WTC11 (cell line): ENCODE measurements at regions not wholly inside any gene's neighbourhood (a gene's known extent, or its start where the extent isn't known, plus 50 kb on each side); places are given as distances from the start of the nearest gene placed in this dataset.

Experiments
- ATAC-seq: fragments of 200-7000 bp; cut with Tn5 transposase; 2 replicates; pipeline ENCODE4 v1.10.0; 2021; ENCODE audit warnings: mild to moderate bottlenecking, moderate library complexity
- CTCF ChIA-PET: fragments of 300-600 bp; sonication (Branson Sonifier 250); formaldehyde crosslinking; loops from one replicate; lab custom pipeline; 2021; ENCODE audit warnings: antibody characterized with exemption; lab: Charles Lee
- POLR2A ChIA-PET: fragments of 350-600 bp; sonication (Branson Sonifier 250); formaldehyde crosslinking; loops from one replicate; lab custom pipeline; 2021; ENCODE audit warnings: antibody characterized with exemption; lab: Charles Lee
- DNase-seq: peaks from one replicate; pipeline ENCODE4 v3.0.0; 2021; ENCODE audit warnings: low spot score
- H3K27ac Mint-ChIP-seq: 2 replicates; pipeline ENCODE4 v1.8.0; 2021; ENCODE audit warnings: mixed read lengths
- H3K27me3 Mint-ChIP-seq: 2 replicates; pipeline ENCODE4 v1.8.0; 2021; ENCODE audit warnings: low read depth, mild to moderate bottlenecking, moderate library complexity, mixed read lengths
- H3K36me3 Mint-ChIP-seq: 2 replicates; pipeline ENCODE4 v1.8.0; 2021; ENCODE audit warnings: mixed read lengths
- H3K4me1 Mint-ChIP-seq: 2 replicates; pipeline ENCODE4 v1.8.0; 2022; ENCODE audit warnings: mixed read lengths
- H3K4me3 Mint-ChIP-seq: 2 replicates; pipeline ENCODE4 v1.8.0; 2021; ENCODE audit warnings: mild to moderate bottlenecking, moderate library complexity, mixed read lengths
- H3K9me3 Mint-ChIP-seq: 2 replicates; pipeline ENCODE4 v1.8.0; 2021; ENCODE audit warnings: mixed read lengths
- CREB1 ChIP-seq: sonication (generic); formaldehyde crosslinking; IDR thresholded peaks from 2 replicates; pipeline ENCODE4 v1.8.0; 2023; ENCODE audit warnings: mild to moderate bottlenecking, missing genetic modification reagents
- CREM ChIP-seq: sonication (generic); formaldehyde crosslinking; IDR thresholded peaks from 2 replicates; pipeline ENCODE4 v1.8.1; 2022; ENCODE audit warnings: mild to moderate bottlenecking, missing genetic modification reagents, moderate library complexity
- E2F5 ChIP-seq: sonication (generic); formaldehyde crosslinking; IDR thresholded peaks from 2 replicates; pipeline ENCODE4 v1.8.1; 2022; ENCODE audit warnings: mild to moderate bottlenecking, moderate library complexity, missing genetic modification reagents
- ELF4 ChIP-seq: sonication (generic); formaldehyde crosslinking; IDR thresholded peaks from 2 replicates; pipeline ENCODE4 v1.8.1; 2022; ENCODE audit warnings: low read depth, mild to moderate bottlenecking, moderate library complexity, missing genetic modification reagents
- FOXJ3 ChIP-seq: sonication (generic); formaldehyde crosslinking; IDR thresholded peaks from 2 replicates; pipeline ENCODE4 v1.9.0; 2021; ENCODE audit warnings: missing genetic modification reagents, mild to moderate bottlenecking, borderline replicate concordance
- GTF2I ChIP-seq: fragments of 250-450 bp; sonication (Bioruptor Pico); conservative IDR thresholded peaks from 2 replicates; pipeline ENCODE4 v1.4.0; 2021; ENCODE audit warnings: mild to moderate bottlenecking
- HMGA2 ChIP-seq: fragments of 250-450 bp; sonication (Bioruptor Pico); IDR thresholded peaks from 2 replicates; pipeline ENCODE4 v1.4.0; 2021; ENCODE audit warnings: mild to moderate bottlenecking, moderate library complexity
- MAX ChIP-seq: sonication (generic); formaldehyde crosslinking; IDR thresholded peaks from 2 replicates; pipeline ENCODE4 v1.8.0; 2022; ENCODE audit warnings: mild to moderate bottlenecking, missing genetic modification reagents
- NFE2L1 ChIP-seq: sonication (generic); formaldehyde crosslinking; IDR thresholded peaks from 2 replicates; pipeline ENCODE4 v1.8.1; 2023; ENCODE audit warnings: missing genetic modification reagents
- TCF7 ChIP-seq: sonication (generic); formaldehyde crosslinking; IDR thresholded peaks from 2 replicates; pipeline ENCODE4 v1.8.0; 2022; ENCODE audit warnings: mild to moderate bottlenecking, low read depth, missing genetic modification reagents, moderate library complexity
- TP53 ChIP-seq: sonication (generic); formaldehyde crosslinking; IDR thresholded peaks from 2 replicates; pipeline ENCODE4 v1.8.1; 2023; ENCODE audit warnings: mild to moderate bottlenecking, missing genetic modification reagents
- ZNF138 ChIP-seq: sonication (generic); formaldehyde crosslinking; conservative IDR thresholded peaks from 2 replicates; pipeline ENCODE4 v1.8.1; 2022; ENCODE audit warnings: mild to moderate bottlenecking, moderate library complexity, missing genetic modification reagents
- ZNF219 ChIP-seq: sonication (generic); formaldehyde crosslinking; IDR thresholded peaks from 2 replicates; pipeline ENCODE4 v1.8.0; 2023; ENCODE audit warnings: missing genetic modification reagents, mild to moderate bottlenecking, borderline replicate concordance
- ZNF232 ChIP-seq: sonication (generic); formaldehyde crosslinking; IDR thresholded peaks from 2 replicates; pipeline ENCODE4 v1.8.0; 2022; ENCODE audit warnings: mild to moderate bottlenecking, missing genetic modification reagents
- TF ChIP-seq, protein P1 (sequence below): fragments of 250-450 bp; sonication (Bioruptor Pico); IDR thresholded peaks from 2 replicates; pipeline ENCODE4 v1.9.0; 2021; ENCODE audit warnings: mild to moderate bottlenecking, borderline replicate concordance
- TF ChIP-seq, protein P2 (sequence below): sonication (generic); formaldehyde crosslinking; IDR thresholded peaks from 2 replicates; pipeline ENCODE4 v1.8.1; 2022; ENCODE audit warnings: low read depth, mild to moderate bottlenecking, moderate library complexity, missing genetic modification reagents, borderline replicate concordance
- TF ChIP-seq, protein P3 (sequence below): sonication (generic); formaldehyde crosslinking; IDR thresholded peaks from 2 replicates; pipeline ENCODE4 v1.8.1; 2023; ENCODE audit warnings: mild to moderate bottlenecking, missing genetic modification reagents, moderate library complexity
- TF ChIP-seq, protein P4 (sequence below): fragments of 250-450 bp; sonication (Bioruptor Pico); conservative IDR thresholded peaks from 2 replicates; pipeline ENCODE4 v1.9.0; 2021; ENCODE audit warnings: mild to moderate bottlenecking

- no peaks in the 10 kb centered on the region for H3K27me3 Mint-ChIP-seq
- no peak for TF ChIP-seq ELF4 (CRISPR knock-in tag)
- TF ChIP-seq, all 79 proteins: peak for 0
- Mint-ChIP-seq H3K36me3 (no peaks in the 10 kb centered on the region), H3K4me3 (no peak overlapping the region), H3K27ac (no peak overlapping the region), H3K9me3 (peaks cover 5% of the 10 kb centered on the region), H3K4me1 (peaks cover 10% of the 10 kb centered on the region)
- no peak for DNase-seq
- no peak for ATAC-seq
- ChIA-PET POLR2A (no interaction called here), CTCF (no interaction called here)
Observed at GRCh38 chr16:60682219-60682618, 1354.0 kb downstream of the CDH8 start.

DNA sequence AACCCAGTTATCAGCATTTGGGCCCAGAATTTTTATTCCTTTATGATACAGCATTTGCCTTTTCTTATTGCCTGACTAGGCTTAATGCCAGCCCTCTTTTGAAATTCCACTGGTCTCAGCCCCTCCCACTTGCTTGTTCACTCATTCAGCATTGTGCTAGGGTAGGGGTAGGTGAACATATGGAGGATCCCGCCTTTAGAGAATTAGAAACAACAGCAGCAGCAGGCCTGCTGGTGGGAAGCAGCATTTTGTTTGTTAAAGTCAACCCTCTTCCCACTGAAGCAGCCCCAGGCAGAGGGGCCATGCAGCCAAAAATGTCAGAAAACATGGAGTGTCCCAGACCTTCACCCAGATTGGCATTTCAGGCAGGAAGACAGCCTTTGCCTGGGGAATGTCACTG lies 1355.2 kb downstream of the CDH8 start:
- TF ChIP-seq, protein P1, sequence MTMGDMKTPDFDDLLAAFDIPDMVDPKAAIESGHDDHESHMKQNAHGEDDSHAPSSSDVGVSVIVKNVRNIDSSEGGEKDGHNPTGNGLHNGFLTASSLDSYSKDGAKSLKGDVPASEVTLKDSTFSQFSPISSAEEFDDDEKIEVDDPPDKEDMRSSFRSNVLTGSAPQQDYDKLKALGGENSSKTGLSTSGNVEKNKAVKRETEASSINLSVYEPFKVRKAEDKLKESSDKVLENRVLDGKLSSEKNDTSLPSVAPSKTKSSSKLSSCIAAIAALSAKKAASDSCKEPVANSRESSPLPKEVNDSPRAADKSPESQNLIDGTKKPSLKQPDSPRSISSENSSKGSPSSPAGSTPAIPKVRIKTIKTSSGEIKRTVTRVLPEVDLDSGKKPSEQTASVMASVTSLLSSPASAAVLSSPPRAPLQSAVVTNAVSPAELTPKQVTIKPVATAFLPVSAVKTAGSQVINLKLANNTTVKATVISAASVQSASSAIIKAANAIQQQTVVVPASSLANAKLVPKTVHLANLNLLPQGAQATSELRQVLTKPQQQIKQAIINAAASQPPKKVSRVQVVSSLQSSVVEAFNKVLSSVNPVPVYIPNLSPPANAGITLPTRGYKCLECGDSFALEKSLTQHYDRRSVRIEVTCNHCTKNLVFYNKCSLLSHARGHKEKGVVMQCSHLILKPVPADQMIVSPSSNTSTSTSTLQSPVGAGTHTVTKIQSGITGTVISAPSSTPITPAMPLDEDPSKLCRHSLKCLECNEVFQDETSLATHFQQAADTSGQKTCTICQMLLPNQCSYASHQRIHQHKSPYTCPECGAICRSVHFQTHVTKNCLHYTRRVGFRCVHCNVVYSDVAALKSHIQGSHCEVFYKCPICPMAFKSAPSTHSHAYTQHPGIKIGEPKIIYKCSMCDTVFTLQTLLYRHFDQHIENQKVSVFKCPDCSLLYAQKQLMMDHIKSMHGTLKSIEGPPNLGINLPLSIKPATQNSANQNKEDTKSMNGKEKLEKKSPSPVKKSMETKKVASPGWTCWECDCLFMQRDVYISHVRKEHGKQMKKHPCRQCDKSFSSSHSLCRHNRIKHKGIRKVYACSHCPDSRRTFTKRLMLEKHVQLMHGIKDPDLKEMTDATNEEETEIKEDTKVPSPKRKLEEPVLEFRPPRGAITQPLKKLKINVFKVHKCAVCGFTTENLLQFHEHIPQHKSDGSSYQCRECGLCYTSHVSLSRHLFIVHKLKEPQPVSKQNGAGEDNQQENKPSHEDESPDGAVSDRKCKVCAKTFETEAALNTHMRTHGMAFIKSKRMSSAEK (CRISPR knock-in tag): no peak
- TF ChIP-seq CREM (CRISPR knock-in tag) (no peak), CREB1 (CRISPR knock-in tag) (no peak), GTF2I (no peak), E2F5 (no peak), TP53 (no peak), NFE2L1 (CRISPR knock-in tag) (no peak), MAX (CRISPR knock-in tag) (no peak)
- TF ChIP-seq, protein P2, sequence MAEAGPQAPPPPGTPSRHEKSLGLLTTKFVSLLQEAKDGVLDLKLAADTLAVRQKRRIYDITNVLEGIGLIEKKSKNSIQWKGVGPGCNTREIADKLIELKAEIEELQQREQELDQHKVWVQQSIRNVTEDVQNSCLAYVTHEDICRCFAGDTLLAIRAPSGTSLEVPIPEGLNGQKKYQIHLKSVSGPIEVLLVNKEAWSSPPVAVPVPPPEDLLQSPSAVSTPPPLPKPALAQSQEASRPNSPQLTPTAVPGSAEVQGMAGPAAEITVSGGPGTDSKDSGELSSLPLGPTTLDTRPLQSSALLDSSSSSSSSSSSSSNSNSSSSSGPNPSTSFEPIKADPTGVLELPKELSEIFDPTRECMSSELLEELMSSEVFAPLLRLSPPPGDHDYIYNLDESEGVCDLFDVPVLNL (CRISPR knock-in tag): no peak
- H3K27ac Mint-ChIP-seq: no peak overlapping the region
- H3K4me1 Mint-ChIP-seq: peaks cover 10% of the 10 kb centered on the region
- H3K4me3 Mint-ChIP-seq: no peak overlapping the region
- ChIA-PET CTCF (no interaction called here), POLR2A (no interaction called here)
- ATAC-seq: peak; percentile 83
- no peaks in the 10 kb centered on the region for H3K9me3 Mint-ChIP-seq
- H3K27me3 Mint-ChIP-seq: no peaks in the 10 kb centered on the region
- H3K36me3 Mint-ChIP-seq: no peaks in the 10 kb centered on the region
- DNase-seq: peak; percentile 11

- CTCF ChIA-PET: interaction anchor here (1.0 kb wide), 1 partner anchor 12 kb away, joined by 3 read pairs; no protein-coding TSS in a partner anchor
- no peaks in the 10 kb centered on the region for H3K9me3 Mint-ChIP-seq
- no peaks in the 10 kb centered on the region for H3K4me1 Mint-ChIP-seq
- H3K27me3 Mint-ChIP-seq: no peaks in the 10 kb centered on the region
- DNase-seq: no peak
- POLR2A ChIA-PET: no interaction called here
- ATAC-seq: no peak
- no peaks in the 10 kb centered on the region for H3K36me3 Mint-ChIP-seq
- no peak overlapping the region for H3K27ac Mint-ChIP-seq
- no peak overlapping the region for H3K4me3 Mint-ChIP-seq
- TF ChIP-seq ZNF138 (no peak), GTF2I (no peak), ZNF219 (CRISPR knock-in tag) (no peak), TCF7 (CRISPR knock-in tag) (no peak), HMGA2 (CRISPR knock-in tag) (no peak), ZNF232 (CRISPR knock-in tag) (no peak), FOXJ3 (CRISPR knock-in tag) (no peak)
- TF ChIP-seq, protein P3, sequence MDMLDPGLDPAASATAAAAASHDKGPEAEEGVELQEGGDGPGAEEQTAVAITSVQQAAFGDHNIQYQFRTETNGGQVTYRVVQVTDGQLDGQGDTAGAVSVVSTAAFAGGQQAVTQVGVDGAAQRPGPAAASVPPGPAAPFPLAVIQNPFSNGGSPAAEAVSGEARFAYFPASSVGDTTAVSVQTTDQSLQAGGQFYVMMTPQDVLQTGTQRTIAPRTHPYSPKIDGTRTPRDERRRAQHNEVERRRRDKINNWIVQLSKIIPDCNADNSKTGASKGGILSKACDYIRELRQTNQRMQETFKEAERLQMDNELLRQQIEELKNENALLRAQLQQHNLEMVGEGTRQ (CRISPR knock-in tag): no peak
- TF ChIP-seq, protein P1 (CRISPR knock-in tag): no peak
- TF ChIP-seq, protein P4, sequence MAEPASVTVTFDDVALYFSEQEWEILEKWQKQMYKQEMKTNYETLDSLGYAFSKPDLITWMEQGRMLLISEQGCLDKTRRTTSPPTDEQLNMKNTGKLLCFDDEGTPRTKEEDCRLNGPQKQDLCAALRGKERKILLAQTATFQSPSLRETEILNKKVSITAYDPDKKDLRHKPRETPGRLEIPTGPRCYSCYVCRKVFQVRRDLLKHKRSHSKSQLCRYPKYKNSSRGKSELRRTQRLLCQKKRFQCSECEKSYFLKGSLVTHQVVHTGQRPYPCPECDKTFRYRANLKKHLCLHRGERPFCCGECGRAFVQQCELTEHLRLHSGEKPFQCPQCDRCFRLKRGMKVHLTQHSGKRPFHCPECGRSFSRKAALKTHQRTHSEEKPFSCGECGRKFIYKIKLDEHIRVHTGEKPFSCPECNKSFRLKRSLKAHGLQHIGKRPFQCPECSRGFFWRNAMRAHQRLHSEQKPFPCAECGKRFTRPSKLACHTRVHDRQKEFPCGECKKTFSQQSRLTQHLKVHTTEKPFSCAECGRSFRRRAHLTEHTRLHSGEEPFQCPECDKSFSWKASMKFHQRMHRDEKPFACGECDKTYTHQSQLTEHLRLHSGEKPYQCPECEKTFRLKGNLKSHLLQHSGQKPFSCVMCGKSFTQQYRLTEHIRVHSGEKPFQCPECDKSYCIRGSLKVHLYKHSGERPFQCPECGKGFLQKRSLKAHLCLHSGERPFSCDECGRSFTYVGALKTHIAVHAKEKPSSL (CRISPR knock-in tag): no peak
Observed at GRCh38 chr16:60675022-60675421, 1361.2 kb downstream of the CDH8 start.
